ENCODE measurements at regions not wholly inside any gene's neighbourhood (a gene's known extent, or its start where the extent isn't known, plus 50 kb on each side); places are given as distances from the start of the nearest gene placed in this dataset.

DNA sequence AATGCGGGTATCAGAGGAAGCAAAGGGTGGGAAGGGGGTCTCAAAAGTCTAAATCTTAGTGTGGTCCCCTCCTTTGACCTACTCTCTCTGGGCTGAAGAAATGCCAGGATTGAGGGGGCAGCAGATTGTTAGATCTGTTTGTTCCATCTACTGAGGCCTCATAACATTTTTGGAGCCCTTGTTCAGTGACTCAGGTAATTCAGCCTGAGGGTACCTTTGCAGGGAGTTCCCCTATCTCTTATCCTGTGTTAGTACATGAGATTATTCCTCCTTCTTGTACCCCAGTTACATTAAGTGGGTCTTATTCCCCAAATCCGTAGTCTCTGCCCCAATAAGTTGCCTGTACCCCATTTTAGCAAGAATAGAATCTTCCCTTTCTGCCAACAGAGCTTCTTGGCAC is 79.0 kb downstream of the RTL9 start:
- Histone ChIP-seq H3K27me3 (no peaks in the 10 kb centered on the region), H3K36me3 (no peaks in the 10 kb centered on the region), H3K9me3 (no peaks in the 10 kb centered on the region), H3K4me1 (no peaks in the 10 kb centered on the region), H3K4me3 (ENCODE audit: low read depth, low read length) (no peak overlapping the region)
- TF ChIP-seq, protein P1, sequence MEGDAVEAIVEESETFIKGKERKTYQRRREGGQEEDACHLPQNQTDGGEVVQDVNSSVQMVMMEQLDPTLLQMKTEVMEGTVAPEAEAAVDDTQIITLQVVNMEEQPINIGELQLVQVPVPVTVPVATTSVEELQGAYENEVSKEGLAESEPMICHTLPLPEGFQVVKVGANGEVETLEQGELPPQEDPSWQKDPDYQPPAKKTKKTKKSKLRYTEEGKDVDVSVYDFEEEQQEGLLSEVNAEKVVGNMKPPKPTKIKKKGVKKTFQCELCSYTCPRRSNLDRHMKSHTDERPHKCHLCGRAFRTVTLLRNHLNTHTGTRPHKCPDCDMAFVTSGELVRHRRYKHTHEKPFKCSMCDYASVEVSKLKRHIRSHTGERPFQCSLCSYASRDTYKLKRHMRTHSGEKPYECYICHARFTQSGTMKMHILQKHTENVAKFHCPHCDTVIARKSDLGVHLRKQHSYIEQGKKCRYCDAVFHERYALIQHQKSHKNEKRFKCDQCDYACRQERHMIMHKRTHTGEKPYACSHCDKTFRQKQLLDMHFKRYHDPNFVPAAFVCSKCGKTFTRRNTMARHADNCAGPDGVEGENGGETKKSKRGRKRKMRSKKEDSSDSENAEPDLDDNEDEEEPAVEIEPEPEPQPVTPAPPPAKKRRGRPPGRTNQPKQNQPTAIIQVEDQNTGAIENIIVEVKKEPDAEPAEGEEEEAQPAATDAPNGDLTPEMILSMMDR (IDR thresholded peaks at IDR 0.05; ENCODE audit: low read depth, low read length): no peak
- no peak for DNase-seq

GRCh38 chrX:110440016-110440805 is 81.6 kb downstream of the RTL9 start:
- DNase-seq: no peak
- Histone ChIP-seq H3K4me1 (no peaks in the 10 kb centered on the region), H3K9me3 (no peaks in the 10 kb centered on the region), H3K36me3 (no peaks in the 10 kb centered on the region), H3K4me3 (ENCODE audit: low read depth, low read length) (no peak overlapping the region), H3K27me3 (no peaks in the 10 kb centered on the region; the same call in 1 of the 2 replicates)
- TF ChIP-seq, protein P1 (IDR thresholded peaks at IDR 0.05; ENCODE audit: low read depth, low read length): no peak

GRCh38 chrX:110442635-110443034 is 84.0 kb downstream of the RTL9 start:
- peak; percentile 45 for DNase-seq
- Histone ChIP-seq H3K4me1 (no peaks in the 10 kb centered on the region), H3K9me3 (no peaks in the 10 kb centered on the region), H3K27me3 (no peaks in the 10 kb centered on the region; the same call in 1 of the 2 replicates), H3K4me3 (ENCODE audit: low read depth, low read length) (no peak overlapping the region), H3K36me3 (no peaks in the 10 kb centered on the region)
- TF ChIP-seq, protein P1 (IDR thresholded peaks at IDR 0.05; ENCODE audit: low read depth, low read length): peak; percentile 57

- H3K9me3 ChIP-seq: no peaks in the 10 kb centered on the region
- no peaks in the 10 kb centered on the region for H3K4me1 ChIP-seq
- H3K4me3 ChIP-seq (ENCODE audit: low read depth, low read length): no peak overlapping the region
- no peaks in the 10 kb centered on the region for H3K36me3 ChIP-seq
- no peak for DNase-seq
- TF ChIP-seq, protein P1 (IDR thresholded peaks at IDR 0.05; ENCODE audit: low read depth, low read length): no peak
- no peaks in the 10 kb centered on the region; the same call in 1 of the 2 replicates for H3K27me3 ChIP-seq
Observed at GRCh38 chrX:110444996-110445395, 86.3 kb downstream of the RTL9 start.

- H3K36me3 ChIP-seq: no peaks in the 10 kb centered on the region
- no peak for DNase-seq
- no peaks in the 10 kb centered on the region; the same call in 1 of the 2 replicates for H3K27me3 ChIP-seq
- TF ChIP-seq, protein P1 (IDR thresholded peaks at IDR 0.05; ENCODE audit: low read depth, low read length): no peak
- H3K4me3 ChIP-seq (ENCODE audit: low read depth, low read length): no peak overlapping the region
- no peaks in the 10 kb centered on the region for H3K4me1 ChIP-seq
- no peaks in the 10 kb centered on the region for H3K9me3 ChIP-seq
Observed at GRCh38 chrX:110448459-110448858, 89.8 kb downstream of the RTL9 start.

DNA sequence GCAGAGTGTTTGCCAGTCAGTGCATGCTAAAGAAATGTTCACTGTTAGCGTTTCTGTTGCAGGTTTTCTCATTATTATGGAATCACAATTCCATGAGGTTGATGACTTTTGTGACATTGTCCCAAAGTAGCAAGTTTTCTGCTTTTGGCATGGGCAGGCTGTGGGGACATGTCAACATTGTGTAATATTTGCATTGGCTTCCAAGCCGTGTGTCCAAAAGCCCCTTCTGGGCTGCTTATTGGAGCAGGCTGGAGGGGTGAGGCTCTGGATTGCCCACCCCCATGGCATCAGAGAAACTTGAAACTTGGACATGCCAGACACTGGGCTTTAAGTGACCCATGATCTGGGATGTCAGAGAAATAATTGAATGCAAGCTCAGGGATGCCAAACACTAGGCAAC is 90.7 kb downstream of the RTL9 start:
- no peak for DNase-seq
- TF ChIP-seq, protein P1 (IDR thresholded peaks at IDR 0.05; ENCODE audit: low read depth, low read length): no peak
- H3K4me1 ChIP-seq: no peaks in the 10 kb centered on the region
- H3K27me3 ChIP-seq: no peaks in the 10 kb centered on the region; the same call in 1 of the 2 replicates
- no peak overlapping the region for H3K4me3 ChIP-seq (ENCODE audit: low read depth, low read length)
- H3K9me3 ChIP-seq: no peaks in the 10 kb centered on the region
- H3K36me3 ChIP-seq: no peaks in the 10 kb centered on the region

Data from BE2C (cell line).